Prostate gland (tissue), 2 donors: ENCODE measurements at regions not wholly inside any gene's neighbourhood (a gene's known extent, or its start where the extent isn't known, plus 50 kb on each side); places are given as distances from the start of the nearest gene placed in this dataset.

Experiments
- POLR2AphosphoS5 ChIP-seq: sonication (generic); formaldehyde crosslinking; IDR thresholded peaks from one replicate; pipeline ENCODE4 v1.6.1; 2017; ENCODE audit warnings: antibody characterized with exemption
- TF ChIP-seq, protein P1 (sequence below), 4 experiments: fragments of 200-600 bp in 2 of 4; fragments of 450-650 bp in 2 of 4; sonication (generic) in 2 of 4; IDR thresholded peaks; 1 replicate in 3 of 4; 2 replicates in 1 of 4; pipeline ENCODE4 v1.5.1; 2016 to 2019; ENCODE audit warnings: antibody characterized with exemption in 4 of 4, mild to moderate bottlenecking in 2 of 4, moderate library complexity in 2 of 4

DNA sequence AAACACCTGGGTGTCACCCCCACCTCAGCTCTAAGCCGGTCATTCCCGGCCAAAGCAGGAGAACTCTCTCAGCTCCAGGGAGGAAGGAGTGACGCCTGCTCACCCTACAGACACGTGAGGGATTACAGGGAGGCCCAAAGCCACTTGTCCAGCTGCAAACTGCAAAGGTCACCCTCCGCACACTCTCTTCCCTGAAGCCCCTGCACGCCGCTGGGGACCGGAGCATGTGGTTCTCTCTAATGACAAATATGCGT lies 108.0 kb upstream of the ID2 start:
- TF ChIP-seq POLR2AphosphoS5 = no peak
- TF ChIP-seq, protein P1, sequence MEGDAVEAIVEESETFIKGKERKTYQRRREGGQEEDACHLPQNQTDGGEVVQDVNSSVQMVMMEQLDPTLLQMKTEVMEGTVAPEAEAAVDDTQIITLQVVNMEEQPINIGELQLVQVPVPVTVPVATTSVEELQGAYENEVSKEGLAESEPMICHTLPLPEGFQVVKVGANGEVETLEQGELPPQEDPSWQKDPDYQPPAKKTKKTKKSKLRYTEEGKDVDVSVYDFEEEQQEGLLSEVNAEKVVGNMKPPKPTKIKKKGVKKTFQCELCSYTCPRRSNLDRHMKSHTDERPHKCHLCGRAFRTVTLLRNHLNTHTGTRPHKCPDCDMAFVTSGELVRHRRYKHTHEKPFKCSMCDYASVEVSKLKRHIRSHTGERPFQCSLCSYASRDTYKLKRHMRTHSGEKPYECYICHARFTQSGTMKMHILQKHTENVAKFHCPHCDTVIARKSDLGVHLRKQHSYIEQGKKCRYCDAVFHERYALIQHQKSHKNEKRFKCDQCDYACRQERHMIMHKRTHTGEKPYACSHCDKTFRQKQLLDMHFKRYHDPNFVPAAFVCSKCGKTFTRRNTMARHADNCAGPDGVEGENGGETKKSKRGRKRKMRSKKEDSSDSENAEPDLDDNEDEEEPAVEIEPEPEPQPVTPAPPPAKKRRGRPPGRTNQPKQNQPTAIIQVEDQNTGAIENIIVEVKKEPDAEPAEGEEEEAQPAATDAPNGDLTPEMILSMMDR (IDR thresholded peaks at IDR 0.05) = no peak
